Fibroblast of the aortic adventitia (primary cell): ENCODE measurements at regions not wholly inside any gene's neighbourhood (a gene's known extent, or its start where the extent isn't known, plus 50 kb on each side); places are given as distances from the start of the nearest gene placed in this dataset.

Experiments
- DNase-seq: peaks from one replicate; pipeline ENCODE4 v3.0.0-alpha.2; 2010; ENCODE audit warnings: low read depth
- H3K4me3 ChIP-seq: 2 replicates; pipeline ENCODE4 v1.5.1; 2011; ENCODE audit warnings: low read depth, mild to moderate bottlenecking, control low read depth, low read length, moderate library complexity
- TF ChIP-seq, protein P1 (sequence below): IDR thresholded peaks from 2 replicates; pipeline ENCODE4 v1.5.1; 2011; ENCODE audit warnings: mild to moderate bottlenecking, low read length, control low read depth, inconsistent platforms; ENCODE audit not compliant: insufficient read depth

DNA sequence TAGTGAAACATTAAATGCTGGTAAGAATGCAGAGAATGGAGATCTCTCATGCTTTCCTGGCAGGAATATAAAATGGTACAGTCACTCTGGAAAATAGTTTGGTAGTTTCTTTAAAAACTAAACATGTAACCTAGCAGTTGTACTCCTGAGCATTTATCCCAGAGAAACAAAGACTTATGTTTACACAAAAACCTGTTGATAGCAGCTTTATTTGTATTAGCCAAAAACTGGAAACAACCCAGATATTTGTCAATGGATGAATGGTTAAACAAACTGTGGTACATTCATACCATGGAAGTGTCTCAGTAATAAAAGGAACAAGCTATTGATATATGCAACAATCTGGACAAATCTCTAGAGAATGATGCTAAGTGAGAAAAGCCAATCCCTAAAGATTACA, 81.7 kb upstream of the CTAGE1 start:
- TF ChIP-seq, protein P1, sequence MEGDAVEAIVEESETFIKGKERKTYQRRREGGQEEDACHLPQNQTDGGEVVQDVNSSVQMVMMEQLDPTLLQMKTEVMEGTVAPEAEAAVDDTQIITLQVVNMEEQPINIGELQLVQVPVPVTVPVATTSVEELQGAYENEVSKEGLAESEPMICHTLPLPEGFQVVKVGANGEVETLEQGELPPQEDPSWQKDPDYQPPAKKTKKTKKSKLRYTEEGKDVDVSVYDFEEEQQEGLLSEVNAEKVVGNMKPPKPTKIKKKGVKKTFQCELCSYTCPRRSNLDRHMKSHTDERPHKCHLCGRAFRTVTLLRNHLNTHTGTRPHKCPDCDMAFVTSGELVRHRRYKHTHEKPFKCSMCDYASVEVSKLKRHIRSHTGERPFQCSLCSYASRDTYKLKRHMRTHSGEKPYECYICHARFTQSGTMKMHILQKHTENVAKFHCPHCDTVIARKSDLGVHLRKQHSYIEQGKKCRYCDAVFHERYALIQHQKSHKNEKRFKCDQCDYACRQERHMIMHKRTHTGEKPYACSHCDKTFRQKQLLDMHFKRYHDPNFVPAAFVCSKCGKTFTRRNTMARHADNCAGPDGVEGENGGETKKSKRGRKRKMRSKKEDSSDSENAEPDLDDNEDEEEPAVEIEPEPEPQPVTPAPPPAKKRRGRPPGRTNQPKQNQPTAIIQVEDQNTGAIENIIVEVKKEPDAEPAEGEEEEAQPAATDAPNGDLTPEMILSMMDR = no peak
- DNase-seq = no peak

DNA sequence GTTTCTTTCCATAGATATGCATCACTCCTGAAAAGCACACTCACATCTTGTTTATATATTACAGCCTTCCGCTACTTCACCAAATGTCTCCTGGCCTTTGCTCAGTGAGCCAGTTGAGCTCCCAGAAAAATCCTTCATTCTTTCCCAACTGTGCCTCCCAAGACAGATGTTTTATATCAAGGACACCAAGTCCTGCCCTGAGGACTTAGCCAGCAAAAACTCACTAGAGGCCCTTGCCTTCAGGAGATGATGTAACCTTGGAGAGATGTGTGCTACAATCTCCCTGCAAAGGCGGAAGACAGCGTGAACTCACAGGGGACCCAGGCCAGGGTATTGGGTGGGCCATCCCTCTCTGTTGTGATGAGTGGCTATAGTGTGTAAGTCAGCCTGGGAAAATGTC, 86.1 kb upstream of the CTAGE1 start:
- peak; percentile 98 for DNase-seq
- no peak overlapping the region for H3K4me3 ChIP-seq
- TF ChIP-seq, protein P1 = no peak

More for the DNA sequence above, 81.7 kb upstream of the CTAGE1 start:
- H3K4me3 ChIP-seq = no peak overlapping the region

DNA sequence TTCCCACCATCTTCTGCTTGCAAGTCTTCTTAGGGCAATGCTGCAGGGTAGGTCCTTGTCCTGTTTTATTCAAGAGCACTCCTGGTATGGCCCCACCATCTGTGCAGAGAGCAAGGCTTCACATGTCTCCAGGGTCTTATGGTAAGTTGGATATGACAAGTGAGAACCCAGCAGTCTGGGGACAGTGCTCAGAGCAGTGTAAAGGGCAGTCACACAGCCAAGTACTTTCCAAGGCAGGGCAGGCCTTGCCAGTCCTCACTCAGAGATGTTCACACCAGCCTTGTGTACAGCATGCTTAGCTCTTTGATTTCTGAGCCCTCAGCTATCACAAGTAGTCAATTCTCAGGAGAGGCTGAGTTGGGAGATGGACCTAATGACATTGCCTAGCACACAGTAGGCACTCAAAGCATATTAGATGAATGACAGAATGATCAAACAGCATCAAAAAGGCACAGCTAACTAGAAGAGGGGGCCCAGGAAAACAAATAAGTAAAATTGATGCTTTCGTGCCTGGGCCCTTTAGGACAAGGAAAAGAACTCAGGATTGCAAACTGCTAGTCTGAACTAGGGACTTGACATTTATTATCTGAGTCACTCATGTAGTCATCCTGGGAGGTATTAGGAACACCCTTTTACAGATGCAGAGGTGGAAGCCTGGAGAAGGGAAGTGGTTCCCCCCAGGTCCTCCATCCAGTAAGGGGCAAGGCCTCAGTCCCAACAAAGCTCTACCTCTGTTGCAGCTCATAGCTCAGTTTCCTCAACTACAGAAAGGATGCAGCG, 86.7 kb upstream of the CTAGE1 start:
- DNase-seq = peak; percentile 35
- H3K4me3 ChIP-seq = no peak overlapping the region
- TF ChIP-seq, protein P1 = no peak

DNA sequence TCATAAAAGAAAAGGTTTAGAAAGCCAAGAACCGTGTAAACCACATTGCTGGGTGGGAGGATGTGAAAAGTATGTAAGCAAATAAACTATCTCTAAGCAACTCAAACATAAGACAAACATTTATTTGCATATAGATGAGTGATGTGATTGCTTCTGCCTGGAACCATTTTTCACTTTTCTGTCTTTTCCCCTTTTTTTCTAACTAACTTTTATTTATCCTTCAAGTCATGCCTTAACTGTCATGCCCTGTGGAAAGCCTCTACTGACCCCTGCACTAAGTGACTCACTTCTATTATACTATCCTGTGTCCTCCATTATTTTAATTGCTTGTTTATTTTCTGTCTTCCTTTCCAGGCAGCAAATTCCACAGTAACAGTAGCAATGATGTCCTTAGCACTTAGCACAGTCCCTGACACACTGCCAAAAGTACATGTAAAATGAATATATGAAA, 87.5 kb upstream of the CTAGE1 start:
- TF ChIP-seq, protein P1 = no peak
- H3K4me3 ChIP-seq = no peak overlapping the region
- DNase-seq = peak; percentile 24

DNA sequence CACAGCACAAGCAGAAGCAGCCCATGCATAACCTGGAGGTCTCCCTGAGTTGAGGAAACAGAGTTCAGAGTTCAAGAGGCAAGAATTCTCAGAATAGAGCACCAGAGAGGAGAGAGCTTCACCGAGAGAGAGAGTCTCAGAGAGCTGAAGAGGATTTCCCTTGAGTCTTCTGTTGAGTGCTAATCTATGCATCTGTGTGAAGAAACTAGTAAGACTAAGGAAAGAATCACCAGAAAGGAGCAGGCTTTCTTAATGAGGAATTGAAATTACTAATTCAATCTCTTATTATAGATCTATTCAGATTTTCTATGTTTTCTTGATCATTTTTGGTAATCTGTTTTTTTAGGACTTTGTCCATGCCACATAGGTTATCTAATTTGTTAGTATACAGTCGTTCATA, 89.3 kb upstream of the CTAGE1 start:
- no peak for DNase-seq
- TF ChIP-seq, protein P1 = no peak
- no peak overlapping the region for H3K4me3 ChIP-seq

DNA sequence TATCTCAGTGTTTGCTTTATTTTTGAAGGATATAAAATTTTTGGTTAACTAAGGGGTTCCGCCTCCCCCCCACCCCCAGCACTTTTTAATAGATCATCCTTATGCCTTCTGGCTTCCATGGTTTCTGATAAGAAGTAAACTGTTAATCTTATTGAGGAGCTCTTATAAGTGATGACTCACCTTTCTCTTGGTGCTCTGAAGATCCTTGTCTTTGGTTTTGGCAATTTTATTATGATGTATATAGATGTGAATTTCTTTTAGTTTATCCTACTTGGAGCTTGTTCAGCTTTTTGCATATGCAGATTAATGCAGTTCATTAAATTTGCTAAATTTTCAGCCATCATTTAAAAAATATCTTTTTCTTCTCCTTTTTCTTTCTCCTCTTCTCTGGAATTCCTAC, 91.7 kb upstream of the CTAGE1 start:
- H3K4me3 ChIP-seq = no peak overlapping the region
- TF ChIP-seq, protein P1 = no peak
- DNase-seq = no peak
